PC-3 (cell line): ENCODE measurements at regions not wholly inside any gene's neighbourhood (a gene's known extent, or its start where the extent isn't known, plus 50 kb on each side); places are given as distances from the start of the nearest gene placed in this dataset.
A peak's percentile ranks its signal among the peaks of the same experiment; 100 is the strongest.

ENCODE experiments used
- ATAC-seq: fragments of 200-7000 bp; cut with Tn5 transposase; 2 replicates; pipeline ENCODE4 v1.9.1; 2020; ENCODE audit warnings: mild to moderate bottlenecking, moderate library complexity
- BruUV-seq: library from RNA; stranded (reverse); fragments of 400-500 nt; replicated peaks from 2 replicates; lab custom pipeline; 2021; lab: Mats Ljungman, UMichigan
- CTCF ChIA-PET: fragments of 300-600 bp; sonication (Branson Sonifier 250); formaldehyde crosslinking; loops from one replicate; lab custom pipeline; 2022; ENCODE audit warnings: antibody characterized with exemption; lab: Charles Lee
- POLR2A ChIA-PET: fragments of 300-600 bp; sonication (Branson Sonifier 250); formaldehyde crosslinking; loops from one replicate; lab custom pipeline; 2022; ENCODE audit warnings: antibody characterized with exemption; ENCODE audit not compliant: unreplicated experiment; lab: Charles Lee
- DNase-seq: peaks from one replicate; pipeline ENCODE4 v3.0.0-alpha.2; 2015
- H2AFZ ChIP-seq: fragments of 300-600 bp; sonication (generic); 2 replicates; pipeline ENCODE4 v1.6.0; 2016; ENCODE audit warnings: antibody characterized with exemption, low read length
- H3F3A ChIP-seq: fragments of 300-600 bp; sonication (generic); one replicate; pipeline ENCODE4 v1.6.0; 2017; ENCODE audit warnings: antibody characterized with exemption, low read length, control low read depth, mild to moderate bottlenecking; ENCODE audit not compliant: unreplicated experiment
- H3K27ac ChIP-seq: fragments of 300-600 bp; sonication (generic); 2 replicates; pipeline ENCODE4 v1.5.1; 2016; ENCODE audit warnings: mild to moderate bottlenecking, low read length
- H3K27me3 ChIP-seq: fragments of 300-600 bp; sonication (generic); 2 replicates; pipeline ENCODE4 v1.6.1; 2016; ENCODE audit warnings: low read length, mixed read lengths
- H3K36me3 ChIP-seq: fragments of 300-600 bp; sonication (generic); 2 replicates; pipeline ENCODE4 v1.6.1; 2016; ENCODE audit warnings: low read depth, mixed run types, low read length, mixed read lengths
- H3K4me1 ChIP-seq: fragments of 300-600 bp; sonication (generic); 2 replicates; pipeline ENCODE4 v1.5.1; 2016; ENCODE audit warnings: low read length; ENCODE audit not compliant: insufficient read depth
- H3K4me2 ChIP-seq: fragments of 300-600 bp; sonication (generic); 2 replicates; pipeline ENCODE4 v1.6.0; 2016; ENCODE audit warnings: low read length
- H3K4me3 ChIP-seq: fragments of 300-600 bp; sonication (generic); 2 replicates; pipeline ENCODE4 v1.5.1; 2016; ENCODE audit warnings: mild to moderate bottlenecking, low read length, mixed read lengths
- H3K79me2 ChIP-seq: fragments of 300-600 bp; sonication (generic); 2 replicates; pipeline ENCODE4 v1.6.1; 2017; ENCODE audit warnings: low read length, mixed read lengths
- H3K9ac ChIP-seq: fragments of 300-600 bp; sonication (generic); 2 replicates; pipeline ENCODE4 v1.6.0; 2016; ENCODE audit warnings: mild to moderate bottlenecking, low read length
- H3K9me2 ChIP-seq: fragments of 300-600 bp; sonication (generic); replicated peaks from 2 replicates; pipeline ENCODE4 v1.6.1; 2016; ENCODE audit warnings: mixed run types, low read length, mixed read lengths
- H3K9me3 ChIP-seq: fragments of 300-600 bp; sonication (generic); 2 replicates; pipeline ENCODE4 v1.6.1; 2016; ENCODE audit warnings: low read length, mixed read lengths
- H4K20me1 ChIP-seq: fragments of 300-600 bp; sonication (generic); 2 replicates; pipeline ENCODE4 v1.6.1; 2016; ENCODE audit warnings: low read length, mixed read lengths
- CTCF ChIP-seq: fragments of 300-600 bp; sonication (generic); conservative IDR thresholded peaks from 2 replicates; pipeline ENCODE4 v1.5.1; 2017; ENCODE audit warnings: antibody characterized with exemption, low read depth, mild to moderate bottlenecking, low read length
- EZH2 ChIP-seq: fragments of 300-600 bp; sonication (generic); IDR thresholded peaks from one replicate; pipeline ENCODE4 v1.6.1; 2017; ENCODE audit warnings: antibody characterized with exemption, mild to moderate bottlenecking, low read length; ENCODE audit not compliant: unreplicated experiment
- EZH2phosphoT487 ChIP-seq: fragments of 300-600 bp; sonication (generic); IDR thresholded peaks from 2 replicates; pipeline ENCODE4 v1.6.1; 2018; ENCODE audit warnings: mild to moderate bottlenecking, antibody characterized with exemption, low read length, borderline replicate concordance
- intact Hi-C: fragments of 100-400 bp; cut with micrococcal nuclease; formaldehyde crosslinking; loops from 2 replicates; pipeline ENCODE4 v1.9.0; 2023

GRCh38 chr5:56659971-56660370, 155.4 kb upstream of the MAP3K1 start:
- Histone ChIP-seq H3K27ac (no peak overlapping the region), H3K36me3 (no peaks in the 10 kb centered on the region), H3K9ac (no peak overlapping the region), H3K4me1 (peaks cover 39% of the 10 kb centered on the region), H3K27me3 (no peaks in the 10 kb centered on the region), H4K20me1 (no peaks in the 10 kb centered on the region), H3K9me3 (no peaks in the 10 kb centered on the region), H2AFZ (no peak overlapping the region), H3K4me3 (no peak overlapping the region), H3K9me2 (no peaks in the 10 kb centered on the region), H3K4me2 (no peak overlapping the region), H3K79me2 (no peaks in the 10 kb centered on the region), H3F3A (no peaks in the 10 kb centered on the region)
- TF ChIP-seq EZH2phosphoT487 (no peak), EZH2 (no peak), CTCF (no peak)
- intact Hi-C loops = no loop called here
- ChIA-PET CTCF (no interaction called here), POLR2A (no interaction called here)
- BruUV-seq = no TSS peak
- ATAC-seq (no peak), DNase-seq (no peak)

GRCh38 chr5:56658972-56659371, 156.4 kb upstream of the MAP3K1 start:
- H3K4me2 ChIP-seq = peak overlapping the region; percentile 73

More at GRCh38 chr5:56658972-56659371, 156.4 kb upstream of the MAP3K1 start:
- Histone ChIP-seq H3K9ac (peak overlapping the region; percentile 59), H3K36me3 (no peaks in the 10 kb centered on the region), H4K20me1 (no peaks in the 10 kb centered on the region), H3F3A (no peaks in the 10 kb centered on the region), H2AFZ (peak overlapping the region; percentile 34; the same call in 1 of the 2 replicates), H3K4me3 (no peak overlapping the region; the same call in 1 of the 2 replicates), H3K27ac (peak overlapping the region; percentile 91), H3K9me2 (no peaks in the 10 kb centered on the region), H3K4me1 (peaks cover 39% of the 10 kb centered on the region), H3K79me2 (no peaks in the 10 kb centered on the region), H3K27me3 (no peaks in the 10 kb centered on the region), H3K9me3 (no peaks in the 10 kb centered on the region)
- ChIA-PET CTCF (no interaction called here), POLR2A (interaction anchor here (0.7 kb wide), 1 partner anchor 10 kb away, joined by 4 read pairs; no protein-coding TSS in a partner anchor)
- TF ChIP-seq CTCF = no peak
- no peak for TF ChIP-seq EZH2phosphoT487
- no peak for TF ChIP-seq EZH2
- intact Hi-C loops = no loop called here
- no TSS peak for BruUV-seq
- peak; percentile 45 for ATAC-seq
- peak; percentile 40 for DNase-seq
